GM12878 (cell line): ENCODE measurements at regions not wholly inside any gene's neighbourhood (a gene's known extent, or its start where the extent isn't known, plus 50 kb on each side); places are given as distances from the start of the nearest gene placed in this dataset.

ENCODE experiments used
- CREM ChIP-seq: IDR thresholded peaks from 2 replicates; pipeline ENCODE4 v1.6.1; 2014; ENCODE audit warnings: antibody characterized with exemption, low read depth
- EED ChIP-seq: sonication (generic); IDR thresholded peaks from 2 replicates; pipeline ENCODE4 v1.6.1; 2016; ENCODE audit warnings: antibody characterized with exemption, low read depth
- EP300 ChIP-seq, 2 experiments: fragments of 150-350 bp in 1 of 2; IDR thresholded peaks; 2 replicates each; pipeline ENCODE4 v1.6.1; 2011 to 2012; ENCODE audit warnings: low read depth in 2 of 2, low read length in 2 of 2, borderline replicate concordance in 1 of 2, improper control_type of control experiment in 1 of 2, inconsistent platforms in 1 of 2; ENCODE audit not compliant: control insufficient read depth in 1 of 2
- HDGF ChIP-seq: fragments of 450-650 bp; IDR thresholded peaks from 2 replicates; pipeline ENCODE4 v1.6.1; 2016; ENCODE audit warnings: antibody characterized with exemption
- IKZF1 ChIP-seq: fragments of 450-650 bp; conservative IDR thresholded peaks from 2 replicates; pipeline ENCODE4 v1.6.1; 2017; ENCODE audit warnings: antibody characterized with exemption, mild to moderate bottlenecking
- IRF5 ChIP-seq: fragments of 450-650 bp; IDR thresholded peaks from 2 replicates; pipeline ENCODE4 v1.6.1; 2017; ENCODE audit warnings: borderline replicate concordance
- KDM1A ChIP-seq: fragments of 200-600 bp; sonication (generic); IDR thresholded peaks from 2 replicates; pipeline ENCODE4 v1.6.1; 2016; ENCODE audit warnings: borderline replicate concordance
- MTA2 ChIP-seq: fragments of 450-650 bp; IDR thresholded peaks from 2 replicates; pipeline ENCODE4 v1.6.1; 2016; ENCODE audit warnings: low read depth, mild to moderate bottlenecking, moderate library complexity
- NBN ChIP-seq: fragments of 450-650 bp; IDR thresholded peaks from 2 replicates; pipeline ENCODE4 v1.6.1; 2016
- NFXL1 ChIP-seq: fragments of 450-650 bp; IDR thresholded peaks from 2 replicates; pipeline ENCODE4 v1.6.1; 2017; ENCODE audit warnings: antibody characterized with exemption, mild to moderate bottlenecking, borderline replicate concordance
- NKRF ChIP-seq: fragments of 450-650 bp; conservative IDR thresholded peaks from 2 replicates; pipeline ENCODE4 v1.6.1; 2017; ENCODE audit warnings: mild to moderate bottlenecking, moderate library complexity
- SREBF1 ChIP-seq: IDR thresholded peaks from 2 replicates; pipeline ENCODE4 v1.6.1; 2012; ENCODE audit warnings: mild to moderate bottlenecking, low read length
- ZNF687 ChIP-seq: fragments of 450-650 bp; IDR thresholded peaks from 2 replicates; pipeline ENCODE4 v1.6.1; 2017; ENCODE audit warnings: mild to moderate bottlenecking, moderate library complexity

GRCh38 chr4:176005766-176006165 is 59.9 kb upstream of the WDR17 start (continued):
- no peak for TF ChIP-seq ZNF687
- no peak for TF ChIP-seq IRF5
- TF ChIP-seq MTA2 = no peak
- no peak for TF ChIP-seq NKRF
- TF ChIP-seq KDM1A = no peak
- TF ChIP-seq NBN = no peak
- TF ChIP-seq EP300 (IDR thresholded peaks at IDR 0.05; ENCODE audit: borderline replicate concordance in 1 of 2, control insufficient read depth in 1 of 2, low read depth in 2 of 2, low read length in 2 of 2) = no peak
- TF ChIP-seq NFXL1 = no peak
- no peak for TF ChIP-seq IKZF1
- TF ChIP-seq SREBF1 = no peak
- TF ChIP-seq CREM = no peak
- TF ChIP-seq HDGF = no peak
- TF ChIP-seq EED = no peak
